ENCODE measurements at regions not wholly inside any gene's neighbourhood (a gene's known extent, or its start where the extent isn't known, plus 50 kb on each side); places are given as distances from the start of the nearest gene placed in this dataset.

- FAIRE-seq = no peak
- H3K79me2 ChIP-seq (ENCODE audit: control insufficient read depth, insufficient read depth, low read length) = no peaks in the 10 kb centered on the region
Measured at GRCh38 chrX:13511944-13512330, 57.5 kb upstream of the EGFL6 start.

DNA sequence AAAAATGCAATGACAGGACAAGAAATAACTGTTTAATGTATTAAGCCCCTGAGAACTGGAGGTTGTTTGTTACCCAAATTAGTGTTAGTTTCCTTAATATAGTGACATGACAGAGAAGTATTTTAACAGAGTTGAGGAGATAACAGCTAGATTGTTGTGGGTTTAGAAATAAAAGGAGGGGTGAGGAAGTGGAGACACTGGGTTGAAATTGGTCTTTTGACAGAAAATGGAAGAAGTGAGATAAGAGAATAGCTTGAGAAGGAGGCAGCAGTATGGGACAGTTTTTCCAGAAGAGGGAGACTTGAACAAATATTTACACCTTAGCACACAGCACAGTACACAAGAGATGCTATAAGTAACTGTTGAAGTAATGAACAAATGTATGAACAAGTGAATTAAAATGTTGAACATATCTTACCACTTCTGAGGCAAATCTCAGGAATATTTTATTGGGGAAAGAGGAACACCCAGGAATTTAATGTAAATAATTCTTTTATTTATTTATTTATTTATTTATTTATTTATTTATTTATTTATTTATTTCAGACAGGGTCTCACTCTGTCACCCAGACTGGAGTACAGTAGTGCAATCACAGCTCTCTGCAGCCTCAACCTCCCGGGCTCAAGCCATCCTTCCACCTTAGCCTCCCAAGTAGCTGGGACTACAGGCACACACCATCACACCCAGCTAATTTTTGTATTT, 58.0 kb upstream of the EGFL6 start:
- no peaks in the 10 kb centered on the region for H3K36me3 ChIP-seq (ENCODE audit: control insufficient read depth in 2 of 2, extremely low read depth in 1 of 2, insufficient read depth in 2 of 2, low read length in 2 of 2)
- no peak overlapping the region for H3K4me2 ChIP-seq (ENCODE audit: control insufficient read depth, extremely low read depth, insufficient read depth, low read depth, low read length)
- H2AFZ ChIP-seq (ENCODE audit: control insufficient read depth, low read length) = no peak overlapping the region
- H3K9me3 ChIP-seq (ENCODE audit: control insufficient read depth, low read depth, low read length) = no peaks in the 10 kb centered on the region
- H3K27ac ChIP-seq (ENCODE audit: control insufficient read depth, insufficient read depth, low read length) = no peak overlapping the region
- TF ChIP-seq EZH2 (IDR thresholded peaks at IDR 0.05; ENCODE audit: low read length) (no peak), CTCF (optimal IDR thresholded peaks at IDR 0.05 in 1 of 3, IDR thresholded peaks at IDR 0.05 in 1 of 3, conservative IDR thresholded peaks at IDR 0.05 in 1 of 3; ENCODE audit: extremely low read depth in 1 of 3, insufficient read depth in 2 of 3, low read length in 3 of 3) (no peak)
- H3K27me3 ChIP-seq (ENCODE audit: control insufficient read depth, extremely low read depth, insufficient read depth, low read length) = peaks cover 7% of the 10 kb centered on the region
- H4K20me1 ChIP-seq (ENCODE audit: control insufficient read depth, extremely low read depth, insufficient read depth, low read length) = no peaks in the 10 kb centered on the region
- DNase-seq (ENCODE audit: low read depth, low spot score) (no peak), FAIRE-seq (no peak)
- no peaks in the 10 kb centered on the region for H3K9me1 ChIP-seq (ENCODE audit: control insufficient read depth, extremely low read depth, insufficient read depth, low read length)
- dilution Hi-C loops (cut with MboI; ENCODE audit: extremely low pct_ligation_motif_present, low sequenced_read_pairs) = no loop called here
- no peaks in the 10 kb centered on the region for H3K79me2 ChIP-seq (ENCODE audit: control insufficient read depth, insufficient read depth, low read length)
- H3K4me3 ChIP-seq (ENCODE audit: control insufficient read depth in 2 of 3, extremely low read depth in 1 of 3, insufficient read depth in 2 of 3, low read depth in 1 of 3, low read length in 3 of 3) = no peak overlapping the region
- no peaks in the 10 kb centered on the region for H3K4me1 ChIP-seq (ENCODE audit: control insufficient read depth, extremely low read depth, insufficient read depth, low read length)
- H3K9ac ChIP-seq (ENCODE audit: control insufficient read depth, extremely low read depth, insufficient read depth, low read length) = no peak overlapping the region

More at GRCh38 chrX:13511944-13512330, 57.5 kb upstream of the EGFL6 start:
- no peak overlapping the region for H2AFZ ChIP-seq (ENCODE audit: control insufficient read depth, low read length)
- no peak for DNase-seq (ENCODE audit: low read depth, low spot score)
- H4K20me1 ChIP-seq (ENCODE audit: control insufficient read depth, extremely low read depth, insufficient read depth, low read length) = no peaks in the 10 kb centered on the region
- peaks cover 7% of the 10 kb centered on the region for H3K27me3 ChIP-seq (ENCODE audit: control insufficient read depth, extremely low read depth, insufficient read depth, low read length)
- H3K9ac ChIP-seq (ENCODE audit: control insufficient read depth, extremely low read depth, insufficient read depth, low read length) = no peak overlapping the region
- no peak overlapping the region for H3K27ac ChIP-seq (ENCODE audit: control insufficient read depth, insufficient read depth, low read length)
- dilution Hi-C loops (cut with MboI; ENCODE audit: extremely low pct_ligation_motif_present, low sequenced_read_pairs) = no loop called here
- H3K36me3 ChIP-seq (ENCODE audit: control insufficient read depth in 2 of 2, extremely low read depth in 1 of 2, insufficient read depth in 2 of 2, low read length in 2 of 2) = no peaks in the 10 kb centered on the region
- no peaks in the 10 kb centered on the region for H3K4me1 ChIP-seq (ENCODE audit: control insufficient read depth, extremely low read depth, insufficient read depth, low read length)
- H3K9me1 ChIP-seq (ENCODE audit: control insufficient read depth, extremely low read depth, insufficient read depth, low read length) = no peaks in the 10 kb centered on the region
- H3K4me3 ChIP-seq (ENCODE audit: control insufficient read depth in 2 of 3, extremely low read depth in 1 of 3, insufficient read depth in 2 of 3, low read depth in 1 of 3, low read length in 3 of 3) = no peak overlapping the region
- no peak overlapping the region for H3K4me2 ChIP-seq (ENCODE audit: control insufficient read depth, extremely low read depth, insufficient read depth, low read depth, low read length)
- TF ChIP-seq EZH2 (IDR thresholded peaks at IDR 0.05; ENCODE audit: low read length) = no peak
- no peak for TF ChIP-seq CTCF (optimal IDR thresholded peaks at IDR 0.05 in 1 of 3, IDR thresholded peaks at IDR 0.05 in 1 of 3, conservative IDR thresholded peaks at IDR 0.05 in 1 of 3; ENCODE audit: extremely low read depth in 1 of 3, insufficient read depth in 2 of 3, low read length in 3 of 3)
- H3K9me3 ChIP-seq (ENCODE audit: control insufficient read depth, low read depth, low read length) = no peaks in the 10 kb centered on the region

Measured in keratinocyte (primary cell).